GM20000 (cell line): ENCODE measurements at regions not wholly inside any gene's neighbourhood (a gene's known extent, or its start where the extent isn't known, plus 50 kb on each side); places are given as distances from the start of the nearest gene placed in this dataset.
"Not testable (repeated sequence)": the region's sequence is repeated elsewhere in the genome, so short reads cannot be mapped to it uniquely, and the experiment has no call there.

Experiments used
- DNase-seq: peaks from one replicate; pipeline ENCODE4 v3.0.0; 2012; ENCODE audit warnings: low spot score
- CTCF ChIP-seq: IDR thresholded peaks from 2 replicates; pipeline ENCODE4 v1.5.1; 2012; ENCODE audit warnings: mild to moderate bottlenecking, control low read depth; ENCODE audit errors: extremely low read depth, missing control alignments

- not testable (repeated sequence) for DNase-seq
These were observed 50.8 kb upstream of the GRIN2B start for GRCh38 chr12:14032191-14032590.

DNA sequence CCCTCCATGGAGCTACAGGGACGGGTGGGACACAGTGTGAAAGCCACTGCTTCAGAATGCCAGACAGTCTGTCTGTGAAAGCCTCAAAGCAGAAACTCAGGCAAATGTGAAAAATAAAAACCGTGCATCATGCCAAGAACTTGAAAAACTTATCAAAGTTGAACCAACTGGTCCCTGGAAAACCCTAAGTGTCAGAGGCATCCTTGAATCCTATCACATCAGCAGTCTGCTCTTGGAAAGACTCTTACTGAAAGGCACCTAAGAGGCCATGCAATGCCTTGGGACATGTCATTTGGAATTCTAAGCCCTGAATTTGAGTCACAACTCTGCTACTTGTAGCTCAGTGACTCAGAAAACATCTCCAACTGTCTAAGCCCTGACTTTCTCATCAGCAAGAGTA, 62.4 kb upstream of the GRIN2B start:
- no peak for DNase-seq
- no peak for TF ChIP-seq CTCF

GRCh38 chr12:14048941-14049545, 67.6 kb upstream of the GRIN2B start:
- no peak for DNase-seq
- TF ChIP-seq CTCF = no peak

- no peak for DNase-seq
- TF ChIP-seq CTCF = no peak
These were observed 76.5 kb upstream of the GRIN2B start for GRCh38 chr12:14057895-14058294.

DNA sequence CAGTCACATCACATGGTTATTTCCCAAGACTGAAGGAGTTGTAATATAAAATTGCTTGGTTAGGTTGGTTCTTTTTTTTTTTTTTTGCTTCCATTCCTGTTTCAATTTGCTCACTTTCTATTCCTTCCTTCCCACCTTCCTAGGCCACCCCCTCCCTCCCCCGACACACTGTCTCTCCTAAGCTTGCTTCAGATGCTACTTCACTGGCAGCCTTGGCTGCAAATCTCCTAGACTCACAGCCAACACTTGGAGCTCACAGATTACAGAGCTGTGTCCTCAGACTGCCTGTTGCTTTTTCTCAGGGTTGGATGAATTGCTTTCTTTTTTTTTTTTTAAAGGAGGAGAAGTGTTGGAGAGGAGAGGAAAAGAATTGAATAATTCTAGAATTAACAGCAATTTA, 77.3 kb upstream of the GRIN2B start:
- no peak for TF ChIP-seq CTCF
- DNase-seq = no peak

DNA sequence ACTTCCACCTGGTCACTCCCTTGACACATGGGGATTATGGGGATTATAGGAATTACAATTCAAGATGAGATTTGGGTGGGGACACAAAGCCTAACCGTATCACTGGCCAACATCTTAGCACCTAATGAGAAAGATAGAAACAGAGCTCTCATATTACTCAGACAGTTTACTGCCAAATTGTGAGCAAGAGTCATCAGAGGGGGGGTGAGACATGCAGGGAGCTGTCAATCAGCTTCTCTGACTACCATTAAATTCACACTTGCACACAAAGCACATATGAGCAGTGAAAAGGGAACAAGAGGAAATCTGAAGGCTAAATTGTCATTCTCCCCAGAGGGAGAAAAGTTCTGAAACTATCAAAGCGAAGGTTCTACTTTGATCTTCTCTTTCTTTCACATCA, 78.1 kb upstream of the GRIN2B start:
- TF ChIP-seq CTCF = no peak
- no peak for DNase-seq

GRCh38 chr12:14065616-14066015, 84.2 kb upstream of the GRIN2B start:
- DNase-seq = no peak
- TF ChIP-seq CTCF = no peak

DNA sequence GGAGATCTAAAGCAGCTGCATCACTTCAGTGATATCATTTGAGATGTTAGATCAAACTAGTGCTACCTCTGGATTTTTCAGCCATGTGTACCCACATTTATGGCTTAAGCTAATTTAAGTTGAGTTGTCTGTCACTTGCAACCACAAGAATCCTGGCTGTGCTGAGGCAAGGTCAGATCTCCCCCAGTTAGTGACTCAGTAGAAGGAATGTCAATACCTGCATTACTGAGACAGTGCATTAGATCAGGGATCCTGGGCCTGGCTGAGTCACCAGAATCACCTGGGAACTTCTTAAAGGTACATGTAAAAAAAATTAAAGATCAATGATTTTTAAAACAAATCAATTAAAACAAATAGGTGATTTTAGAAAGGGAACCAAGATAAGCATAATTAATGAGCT, 84.6 kb upstream of the GRIN2B start:
- DNase-seq = no peak
- no peak for TF ChIP-seq CTCF
